ENCODE measurements at regions not wholly inside any gene's neighbourhood (a gene's known extent, or its start where the extent isn't known, plus 50 kb on each side); places are given as distances from the start of the nearest gene placed in this dataset.

DNA sequence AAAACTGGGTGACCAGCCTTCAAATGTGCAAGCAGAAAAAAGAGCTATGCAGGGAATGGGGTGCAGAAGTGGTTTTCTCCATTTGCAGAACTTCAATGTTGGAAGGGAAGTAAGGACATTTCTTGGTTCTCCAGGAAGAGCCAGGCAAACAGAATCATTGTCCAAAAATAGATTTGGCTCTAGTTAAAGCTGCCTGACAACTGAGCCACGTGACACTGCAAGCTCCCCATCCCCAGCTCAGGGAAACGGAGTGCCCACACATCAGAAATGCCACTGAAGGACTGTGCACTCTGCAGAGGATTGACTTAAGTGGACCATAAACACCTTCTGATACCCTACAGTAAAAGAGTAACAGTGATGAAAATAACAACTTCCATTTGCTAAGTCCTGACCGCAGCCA lies 195.6 kb upstream of the NSMCE3 start:
- Histone ChIP-seq H3K9ac (ENCODE audit: low read depth, low read length) (no peak overlapping the region), H3K56ac (ENCODE audit: extremely low read depth, insufficient read depth, low read length) (no peak overlapping the region), H3K27ac (ENCODE audit: insufficient read depth, low read length) (no peak overlapping the region), H3K9me3 (ENCODE audit: control insufficient read depth, insufficient read depth, low read length) (no peaks in the 10 kb centered on the region), H3K9me1 (ENCODE audit: insufficient read depth, low read length) (no peaks in the 10 kb centered on the region), H4K8ac (ENCODE audit: low read depth in 2 of 2, low read length in 2 of 2) (no peak overlapping the region), H3K4me2 (ENCODE audit: low read depth, low read length) (no peak overlapping the region), H3K36me3 (ENCODE audit: control insufficient read depth, insufficient read depth, low read length) (no peaks in the 10 kb centered on the region), H4K91ac (ENCODE audit: insufficient read depth, low read depth, low read length) (no peak overlapping the region), H3K4me3 (ENCODE audit: insufficient read depth, low read depth, low read length) (no peak overlapping the region), H3K18ac (ENCODE audit: low read depth, low read length) (no peak overlapping the region), H4K5ac (ENCODE audit: low read depth, low read length) (no peak overlapping the region), H3K27me3 (ENCODE audit: control insufficient read depth, insufficient read depth, low read length) (no peaks in the 10 kb centered on the region), H3K4ac (ENCODE audit: low read depth, low read length) (no peak overlapping the region), H2AFZ (replicated peaks; ENCODE audit: low read length, poor library complexity) (no peak overlapping the region), H3K23ac (ENCODE audit: low read depth, low read length) (no peak overlapping the region), H2AK5ac (ENCODE audit: low read depth, low read length) (no peak overlapping the region), H2BK20ac (ENCODE audit: low read depth, low read length) (no peak overlapping the region), H2BK15ac (ENCODE audit: low read depth, low read length) (no peak overlapping the region), H2BK120ac (ENCODE audit: low read depth, low read length) (no peak overlapping the region), H3K14ac (replicated peaks; ENCODE audit: low read depth, low read length) (no peak overlapping the region), H4K20me1 (ENCODE audit: insufficient read depth, low read length) (no peaks in the 10 kb centered on the region), H3K79me1 (ENCODE audit: low read depth in 1 of 2, low read length in 2 of 2) (no peaks in the 10 kb centered on the region), H2AK9ac (replicated peaks; ENCODE audit: low read depth, low read length, poor library complexity) (no peak overlapping the region), H2BK5ac (ENCODE audit: low read depth, low read length, poor library complexity, severe bottlenecking) (no peak overlapping the region), H3K4me1 (ENCODE audit: control insufficient read depth, insufficient read depth, low read length) (no peaks in the 10 kb centered on the region)
- POLR2A ChIA-PET (ENCODE audit: unreplicated experiment): no interaction called here
- in situ Hi-C loops (cut with MboI; ENCODE audit: low sequenced_read_pairs) (no loop called here), dilution Hi-C loops (cut with HindIII; ENCODE audit: low sequenced_read_pairs, unreplicated experiment) (no loop called here), intact Hi-C loops (cut with micrococcal nuclease) (no loop called here)
- no CpG with 5 or more reads among the region's 3 CpGs for WGBS, 2 experiments (ENCODE audit: extremely low coverage in 2 of 2, insufficient read length in 1 of 2)
- DNase-seq (no peak), ATAC-seq (ENCODE audit: low read depth) (no peak)
- TF ChIP-seq MXI1 (IDR thresholded peaks at IDR 0.05; ENCODE audit: borderline replicate concordance, low read depth, low read length) (no peak), FOS (IDR thresholded peaks at IDR 0.05; ENCODE audit: low read depth, low read length) (no peak), RFX5 (IDR thresholded peaks at IDR 0.05; ENCODE audit: low read depth, low read length) (no peak), POLR2A (IDR thresholded peaks at IDR 0.05; ENCODE audit: low read depth, low read length) (no peak), NFE2L2 (IDR thresholded peaks at IDR 0.05; ENCODE audit: low read depth, low read length) (no peak), CEBPB (IDR thresholded peaks at IDR 0.05; ENCODE audit: low read depth, low read length) (no peak), RAD21 (IDR thresholded peaks at IDR 0.05; ENCODE audit: low read length) (no peak), SMC3 (IDR thresholded peaks at IDR 0.05; ENCODE audit: low read depth, low read length) (no peak)
- TF ChIP-seq, protein P1, sequence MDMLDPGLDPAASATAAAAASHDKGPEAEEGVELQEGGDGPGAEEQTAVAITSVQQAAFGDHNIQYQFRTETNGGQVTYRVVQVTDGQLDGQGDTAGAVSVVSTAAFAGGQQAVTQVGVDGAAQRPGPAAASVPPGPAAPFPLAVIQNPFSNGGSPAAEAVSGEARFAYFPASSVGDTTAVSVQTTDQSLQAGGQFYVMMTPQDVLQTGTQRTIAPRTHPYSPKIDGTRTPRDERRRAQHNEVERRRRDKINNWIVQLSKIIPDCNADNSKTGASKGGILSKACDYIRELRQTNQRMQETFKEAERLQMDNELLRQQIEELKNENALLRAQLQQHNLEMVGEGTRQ (IDR thresholded peaks at IDR 0.05; ENCODE audit: low read depth, low read length): no peak
- TF ChIP-seq, protein P2, sequence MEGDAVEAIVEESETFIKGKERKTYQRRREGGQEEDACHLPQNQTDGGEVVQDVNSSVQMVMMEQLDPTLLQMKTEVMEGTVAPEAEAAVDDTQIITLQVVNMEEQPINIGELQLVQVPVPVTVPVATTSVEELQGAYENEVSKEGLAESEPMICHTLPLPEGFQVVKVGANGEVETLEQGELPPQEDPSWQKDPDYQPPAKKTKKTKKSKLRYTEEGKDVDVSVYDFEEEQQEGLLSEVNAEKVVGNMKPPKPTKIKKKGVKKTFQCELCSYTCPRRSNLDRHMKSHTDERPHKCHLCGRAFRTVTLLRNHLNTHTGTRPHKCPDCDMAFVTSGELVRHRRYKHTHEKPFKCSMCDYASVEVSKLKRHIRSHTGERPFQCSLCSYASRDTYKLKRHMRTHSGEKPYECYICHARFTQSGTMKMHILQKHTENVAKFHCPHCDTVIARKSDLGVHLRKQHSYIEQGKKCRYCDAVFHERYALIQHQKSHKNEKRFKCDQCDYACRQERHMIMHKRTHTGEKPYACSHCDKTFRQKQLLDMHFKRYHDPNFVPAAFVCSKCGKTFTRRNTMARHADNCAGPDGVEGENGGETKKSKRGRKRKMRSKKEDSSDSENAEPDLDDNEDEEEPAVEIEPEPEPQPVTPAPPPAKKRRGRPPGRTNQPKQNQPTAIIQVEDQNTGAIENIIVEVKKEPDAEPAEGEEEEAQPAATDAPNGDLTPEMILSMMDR (conservative IDR thresholded peaks at IDR 0.05; ENCODE audit: low read depth, low read length): no peak
- TF ChIP-seq, protein P3, sequence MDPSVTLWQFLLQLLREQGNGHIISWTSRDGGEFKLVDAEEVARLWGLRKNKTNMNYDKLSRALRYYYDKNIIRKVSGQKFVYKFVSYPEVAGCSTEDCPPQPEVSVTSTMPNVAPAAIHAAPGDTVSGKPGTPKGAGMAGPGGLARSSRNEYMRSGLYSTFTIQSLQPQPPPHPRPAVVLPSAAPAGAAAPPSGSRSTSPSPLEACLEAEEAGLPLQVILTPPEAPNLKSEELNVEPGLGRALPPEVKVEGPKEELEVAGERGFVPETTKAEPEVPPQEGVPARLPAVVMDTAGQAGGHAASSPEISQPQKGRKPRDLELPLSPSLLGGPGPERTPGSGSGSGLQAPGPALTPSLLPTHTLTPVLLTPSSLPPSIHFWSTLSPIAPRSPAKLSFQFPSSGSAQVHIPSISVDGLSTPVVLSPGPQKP (IDR thresholded peaks at IDR 0.05; ENCODE audit: borderline replicate concordance, low read depth, low read length): no peak
- CTCF ChIA-PET: no interaction called here
- BruUV-seq (replicated peaks): no TSS peak
